Thyroid gland (tissue), 4 donors: ENCODE measurements at regions not wholly inside any gene's neighbourhood (a gene's known extent, or its start where the extent isn't known, plus 50 kb on each side); places are given as distances from the start of the nearest gene placed in this dataset.

Source experiments
- POLR2A ChIP-seq, 2 donors: fragments of 450-650 bp; IDR thresholded peaks; one replicate each; pipeline ENCODE4 v1.6.1; 2017; ENCODE audit warnings: antibody characterized with exemption in 2 of 2, mild to moderate bottlenecking in 2 of 2, moderate library complexity in 1 of 2
- TF ChIP-seq, protein P1 (sequence below), 6 experiments: fragments of 200-600 bp in 3 of 6; fragments of 450-650 bp in 3 of 6; sonication (generic) in 3 of 6; IDR thresholded peaks; one replicate each; pipeline ENCODE4 v1.5.1; 2016 to 2019; ENCODE audit warnings: antibody characterized with exemption in 6 of 6, mild to moderate bottlenecking in 2 of 6, inconsistent platforms in 1 of 6, moderate library complexity in 1 of 6

DNA sequence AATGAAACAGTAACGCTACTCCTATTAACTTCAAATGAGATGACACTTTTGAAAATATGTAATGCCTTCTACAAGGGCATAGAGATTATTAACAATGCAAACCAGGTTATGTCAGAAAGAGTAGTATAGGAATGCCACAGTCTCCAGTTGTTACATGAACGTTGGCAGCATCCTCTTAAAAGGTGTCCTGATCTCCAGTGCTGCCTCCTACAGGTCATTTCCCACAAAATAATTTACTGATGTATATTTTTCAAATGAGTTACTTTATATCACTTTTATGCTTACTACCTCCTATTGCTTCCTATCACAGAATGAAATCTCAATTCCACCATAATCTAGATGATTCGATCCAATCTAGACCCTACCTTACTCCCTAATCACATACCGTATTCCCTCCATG is 195.2 kb upstream of the EPHA5 start:
- TF ChIP-seq, protein P1, sequence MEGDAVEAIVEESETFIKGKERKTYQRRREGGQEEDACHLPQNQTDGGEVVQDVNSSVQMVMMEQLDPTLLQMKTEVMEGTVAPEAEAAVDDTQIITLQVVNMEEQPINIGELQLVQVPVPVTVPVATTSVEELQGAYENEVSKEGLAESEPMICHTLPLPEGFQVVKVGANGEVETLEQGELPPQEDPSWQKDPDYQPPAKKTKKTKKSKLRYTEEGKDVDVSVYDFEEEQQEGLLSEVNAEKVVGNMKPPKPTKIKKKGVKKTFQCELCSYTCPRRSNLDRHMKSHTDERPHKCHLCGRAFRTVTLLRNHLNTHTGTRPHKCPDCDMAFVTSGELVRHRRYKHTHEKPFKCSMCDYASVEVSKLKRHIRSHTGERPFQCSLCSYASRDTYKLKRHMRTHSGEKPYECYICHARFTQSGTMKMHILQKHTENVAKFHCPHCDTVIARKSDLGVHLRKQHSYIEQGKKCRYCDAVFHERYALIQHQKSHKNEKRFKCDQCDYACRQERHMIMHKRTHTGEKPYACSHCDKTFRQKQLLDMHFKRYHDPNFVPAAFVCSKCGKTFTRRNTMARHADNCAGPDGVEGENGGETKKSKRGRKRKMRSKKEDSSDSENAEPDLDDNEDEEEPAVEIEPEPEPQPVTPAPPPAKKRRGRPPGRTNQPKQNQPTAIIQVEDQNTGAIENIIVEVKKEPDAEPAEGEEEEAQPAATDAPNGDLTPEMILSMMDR (IDR thresholded peaks at IDR 0.05) = peak in 2 of 6 experiments; percentile 16 to 29
- TF ChIP-seq POLR2A (IDR thresholded peaks at IDR 0.05) = no peak
